GM12865 (cell line): ENCODE measurements at regions not wholly inside any gene's neighbourhood (a gene's known extent, or its start where the extent isn't known, plus 50 kb on each side); places are given as distances from the start of the nearest gene placed in this dataset.

Source experiments
- DNase-seq: peaks from one replicate; pipeline ENCODE4 v3.0.0; 2010; ENCODE audit warnings: low read depth
- H3K4me3 ChIP-seq: 2 replicates; pipeline ENCODE4 v1.5.1; 2011; ENCODE audit warnings: mild to moderate bottlenecking, low read depth, low read length, control low read depth
- CTCF ChIP-seq: IDR thresholded peaks from 2 replicates; pipeline ENCODE4 v1.5.1; 2011; ENCODE audit warnings: low read length, control low read depth, low read depth, inconsistent platforms; ENCODE audit not compliant: insufficient read depth; ENCODE audit errors: missing control alignments

GRCh38 chr14:25120261-25120660, 70.3 kb upstream of the STXBP6 start:
- no peak for DNase-seq
- H3K4me3 ChIP-seq = no peak overlapping the region
- no peak for TF ChIP-seq CTCF

- TF ChIP-seq CTCF = no peak
- no peak overlapping the region for H3K4me3 ChIP-seq
- no peak for DNase-seq
These were observed 68.7 kb upstream of the STXBP6 start for GRCh38 chr14:25118671-25119070.

GRCh38 chr14:25117342-25117741, 67.4 kb upstream of the STXBP6 start:
- no peak for DNase-seq
- no peak overlapping the region for H3K4me3 ChIP-seq
- no peak for TF ChIP-seq CTCF

GRCh38 chr14:25116607-25117006, 66.7 kb upstream of the STXBP6 start:
- DNase-seq = no peak
- no peak for TF ChIP-seq CTCF
- H3K4me3 ChIP-seq = no peak overlapping the region

GRCh38 chr14:25113394-25113793, 63.4 kb upstream of the STXBP6 start:
- no peak for DNase-seq
- no peak overlapping the region for H3K4me3 ChIP-seq
- TF ChIP-seq CTCF = no peak

GRCh38 chr14:25111061-25111601, 61.2 kb upstream of the STXBP6 start:
- no peak for DNase-seq
- no peak overlapping the region for H3K4me3 ChIP-seq
- TF ChIP-seq CTCF = no peak

GRCh38 chr14:25110106-25110505, 60.2 kb upstream of the STXBP6 start:
- DNase-seq = no peak
- H3K4me3 ChIP-seq = no peak overlapping the region
- TF ChIP-seq CTCF = no peak
